ENCODE measurements at regions not wholly inside any gene's neighbourhood (a gene's known extent, or its start where the extent isn't known, plus 50 kb on each side); places are given as distances from the start of the nearest gene placed in this dataset.
A peak's percentile ranks its signal among the peaks of the same experiment; 100 is the strongest.

GRCh38 chr11:129680907-129681306 is 134.7 kb upstream of the TMEM45B start:
- peaks cover 10% of the 10 kb centered on the region for H3K27me3 Mint-ChIP-seq
- ATAC-seq (ENCODE audit: low read depth) (no peak), DNase-seq (no peak)
- H3K4me3 Mint-ChIP-seq, result no peak overlapping the region
- H3K9me3 Mint-ChIP-seq, result no peaks in the 10 kb centered on the region
- H3K27ac Mint-ChIP-seq, result no peak overlapping the region
- H3K36me3 Mint-ChIP-seq, result no peaks in the 10 kb centered on the region
- no peaks in the 10 kb centered on the region for H3K4me1 Mint-ChIP-seq
- POLR2A ChIA-PET, result no interaction called here

GRCh38 chr11:129681344-129682114 is 134.1 kb upstream of the TMEM45B start:
- Mint-ChIP-seq H3K27me3 (peaks cover 7% of the 10 kb centered on the region), H3K4me3 (no peak overlapping the region), H3K9me3 (no peaks in the 10 kb centered on the region), H3K27ac (no peak overlapping the region), H3K36me3 (no peaks in the 10 kb centered on the region), H3K4me1 (no peaks in the 10 kb centered on the region)
- no peak for DNase-seq
- POLR2A ChIA-PET, result no interaction called here
- no peak for ATAC-seq (ENCODE audit: low read depth)

GRCh38 chr11:129686269-129686668 is 129.4 kb upstream of the TMEM45B start:
- Mint-ChIP-seq H3K4me1 (no peaks in the 10 kb centered on the region), H3K9me3 (no peaks in the 10 kb centered on the region), H3K27ac (no peak overlapping the region), H3K27me3 (peaks cover 9% of the 10 kb centered on the region), H3K36me3 (no peaks in the 10 kb centered on the region), H3K4me3 (no peak overlapping the region)
- POLR2A ChIA-PET, result interaction anchor here (0.7 kb wide), 1 partner anchor 9 kb away, joined by 3 read pairs; no protein-coding TSS in a partner anchor
- DNase-seq (no peak), ATAC-seq (ENCODE audit: low read depth) (no peak)

GRCh38 chr11:129691142-129691541 is 124.5 kb upstream of the TMEM45B start:
- H3K27ac Mint-ChIP-seq, result no peak overlapping the region

GRCh38 chr11:129694538-129694937 is 121.1 kb upstream of the TMEM45B start:
- DNase-seq, result no peak
- no peak for ATAC-seq (ENCODE audit: low read depth)
- Mint-ChIP-seq H3K27me3 (no peaks in the 10 kb centered on the region), H3K27ac (no peak overlapping the region), H3K4me3 (no peak overlapping the region), H3K36me3 (no peaks in the 10 kb centered on the region), H3K4me1 (peaks cover 7% of the 10 kb centered on the region), H3K9me3 (no peaks in the 10 kb centered on the region)
- POLR2A ChIA-PET, result no interaction called here

More at GRCh38 chr11:129691142-129691541, 124.5 kb upstream of the TMEM45B start:
- POLR2A ChIA-PET, result no interaction called here
- H3K9me3 Mint-ChIP-seq, result no peaks in the 10 kb centered on the region
- no peaks in the 10 kb centered on the region for H3K36me3 Mint-ChIP-seq
- no peak for ATAC-seq (ENCODE audit: low read depth)
- peaks cover 7% of the 10 kb centered on the region for H3K4me1 Mint-ChIP-seq
- no peak for DNase-seq
- H3K4me3 Mint-ChIP-seq, result no peak overlapping the region
- peaks cover 2% of the 10 kb centered on the region for H3K27me3 Mint-ChIP-seq

- H3K36me3 Mint-ChIP-seq, result no peaks in the 10 kb centered on the region
- H3K4me1 Mint-ChIP-seq, result peaks cover 7% of the 10 kb centered on the region
- H3K4me3 Mint-ChIP-seq, result no peak overlapping the region
- peaks cover under 1% of the 10 kb centered on the region for H3K27me3 Mint-ChIP-seq
- no peak for ATAC-seq (ENCODE audit: low read depth)
- H3K9me3 Mint-ChIP-seq, result no peaks in the 10 kb centered on the region
- POLR2A ChIA-PET, result interaction anchor here (0.6 kb wide), 1 partner anchor 8 kb away, joined by 3 read pairs; no protein-coding TSS in a partner anchor
- no peak overlapping the region for H3K27ac Mint-ChIP-seq
- DNase-seq, result no peak
Measured at GRCh38 chr11:129694966-129695365, 120.7 kb upstream of the TMEM45B start.

- H3K9me3 Mint-ChIP-seq, result no peaks in the 10 kb centered on the region
- H3K4me1 Mint-ChIP-seq, result peaks cover 7% of the 10 kb centered on the region
- DNase-seq, result peak; percentile 75
- H3K27me3 Mint-ChIP-seq, result peaks cover 2% of the 10 kb centered on the region
- peak; percentile 94 for ATAC-seq (ENCODE audit: low read depth)
- POLR2A ChIA-PET, result interaction anchor here (0.6 kb wide), 1 partner anchor 9 kb away, joined by 3 read pairs; no protein-coding TSS in a partner anchor
- H3K27ac Mint-ChIP-seq, result peak overlapping the region; percentile 49
- H3K36me3 Mint-ChIP-seq, result no peaks in the 10 kb centered on the region
- peak overlapping the region; percentile 77 for H3K4me3 Mint-ChIP-seq
Measured at GRCh38 chr11:129695571-129696308, 119.9 kb upstream of the TMEM45B start.

GRCh38 chr11:129696309-129696989 is 119.2 kb upstream of the TMEM45B start:
- no peak for DNase-seq
- POLR2A ChIA-PET, result no interaction called here
- Mint-ChIP-seq H3K4me3 (no peak overlapping the region), H3K4me1 (peaks cover 7% of the 10 kb centered on the region), H3K27ac (no peak overlapping the region), H3K9me3 (no peaks in the 10 kb centered on the region), H3K27me3 (peaks cover 2% of the 10 kb centered on the region), H3K36me3 (no peaks in the 10 kb centered on the region)
- no peak for ATAC-seq (ENCODE audit: low read depth)

GRCh38 chr11:129698212-129698611 is 117.4 kb upstream of the TMEM45B start:
- Mint-ChIP-seq H3K4me1 (peaks cover 7% of the 10 kb centered on the region), H3K36me3 (no peaks in the 10 kb centered on the region), H3K27ac (no peak overlapping the region), H3K4me3 (no peak overlapping the region), H3K9me3 (no peaks in the 10 kb centered on the region), H3K27me3 (peaks cover 5% of the 10 kb centered on the region)
- no peak for ATAC-seq (ENCODE audit: low read depth)
- DNase-seq, result no peak
- POLR2A ChIA-PET, result no interaction called here

- DNase-seq (no peak), ATAC-seq (ENCODE audit: low read depth) (no peak)
- no peaks in the 10 kb centered on the region for H3K9me3 Mint-ChIP-seq
- no peak overlapping the region for H3K4me3 Mint-ChIP-seq
- H3K36me3 Mint-ChIP-seq, result no peaks in the 10 kb centered on the region
- peaks cover 7% of the 10 kb centered on the region for H3K4me1 Mint-ChIP-seq
- H3K27ac Mint-ChIP-seq, result no peak overlapping the region
- peaks cover 5% of the 10 kb centered on the region for H3K27me3 Mint-ChIP-seq
- POLR2A ChIA-PET, result no interaction called here
Measured at GRCh38 chr11:129699711-129700304, 115.8 kb upstream of the TMEM45B start.

GRCh38 chr11:129700701-129701100 is 114.9 kb upstream of the TMEM45B start:
- H3K27me3 Mint-ChIP-seq, result peaks cover 5% of the 10 kb centered on the region
- ATAC-seq (ENCODE audit: low read depth), result no peak
- H3K36me3 Mint-ChIP-seq, result no peaks in the 10 kb centered on the region
- H3K4me3 Mint-ChIP-seq, result no peak overlapping the region
- no peak overlapping the region for H3K27ac Mint-ChIP-seq
- no peaks in the 10 kb centered on the region for H3K9me3 Mint-ChIP-seq
- POLR2A ChIA-PET, result no interaction called here
- DNase-seq, result no peak
- peaks cover under 1% of the 10 kb centered on the region for H3K4me1 Mint-ChIP-seq

- DNase-seq, result no peak
- POLR2A ChIA-PET, result no interaction called here
- no peak overlapping the region for H3K27ac Mint-ChIP-seq
- no peaks in the 10 kb centered on the region for H3K4me1 Mint-ChIP-seq
- no peaks in the 10 kb centered on the region for H3K36me3 Mint-ChIP-seq
- no peak overlapping the region for H3K4me3 Mint-ChIP-seq
- no peak for ATAC-seq (ENCODE audit: low read depth)
- H3K27me3 Mint-ChIP-seq, result peaks cover 5% of the 10 kb centered on the region
- H3K9me3 Mint-ChIP-seq, result no peaks in the 10 kb centered on the region
Measured at GRCh38 chr11:129701706-129702105, 113.9 kb upstream of the TMEM45B start.
